GM18511 (cell line): ENCODE measurements at regions not wholly inside any gene's neighbourhood (a gene's known extent, or its start where the extent isn't known, plus 50 kb on each side); places are given as distances from the start of the nearest gene placed in this dataset.

Source experiments
- ATAC-seq: cut with Tn5 transposase; IDR thresholded peaks from one replicate; pipeline ENCODE4 v1.9.1; 2021; ENCODE audit warnings: mild to moderate bottlenecking, moderate library complexity; ENCODE audit not compliant: unreplicated experiment

GRCh38 chr12:21993438-21993981 is 52.3 kb upstream of the ABCC9 start:
- ATAC-seq: no peak

GRCh38 chr12:21992823-21993222 is 51.6 kb upstream of the ABCC9 start:
- peak; percentile 92 for ATAC-seq

GRCh38 chr12:21991526-21991925 is 50.3 kb upstream of the ABCC9 start:
- ATAC-seq: no peak
